ENCODE measurements at regions not wholly inside any gene's neighbourhood (a gene's known extent, or its start where the extent isn't known, plus 50 kb on each side); places are given as distances from the start of the nearest gene placed in this dataset.
A peak's percentile ranks its signal among the peaks of the same experiment; 100 is the strongest.
"Not testable (repeated sequence)": the region's sequence is repeated elsewhere in the genome, so short reads cannot be mapped to it uniquely, and the experiment has no call there.

DNA sequence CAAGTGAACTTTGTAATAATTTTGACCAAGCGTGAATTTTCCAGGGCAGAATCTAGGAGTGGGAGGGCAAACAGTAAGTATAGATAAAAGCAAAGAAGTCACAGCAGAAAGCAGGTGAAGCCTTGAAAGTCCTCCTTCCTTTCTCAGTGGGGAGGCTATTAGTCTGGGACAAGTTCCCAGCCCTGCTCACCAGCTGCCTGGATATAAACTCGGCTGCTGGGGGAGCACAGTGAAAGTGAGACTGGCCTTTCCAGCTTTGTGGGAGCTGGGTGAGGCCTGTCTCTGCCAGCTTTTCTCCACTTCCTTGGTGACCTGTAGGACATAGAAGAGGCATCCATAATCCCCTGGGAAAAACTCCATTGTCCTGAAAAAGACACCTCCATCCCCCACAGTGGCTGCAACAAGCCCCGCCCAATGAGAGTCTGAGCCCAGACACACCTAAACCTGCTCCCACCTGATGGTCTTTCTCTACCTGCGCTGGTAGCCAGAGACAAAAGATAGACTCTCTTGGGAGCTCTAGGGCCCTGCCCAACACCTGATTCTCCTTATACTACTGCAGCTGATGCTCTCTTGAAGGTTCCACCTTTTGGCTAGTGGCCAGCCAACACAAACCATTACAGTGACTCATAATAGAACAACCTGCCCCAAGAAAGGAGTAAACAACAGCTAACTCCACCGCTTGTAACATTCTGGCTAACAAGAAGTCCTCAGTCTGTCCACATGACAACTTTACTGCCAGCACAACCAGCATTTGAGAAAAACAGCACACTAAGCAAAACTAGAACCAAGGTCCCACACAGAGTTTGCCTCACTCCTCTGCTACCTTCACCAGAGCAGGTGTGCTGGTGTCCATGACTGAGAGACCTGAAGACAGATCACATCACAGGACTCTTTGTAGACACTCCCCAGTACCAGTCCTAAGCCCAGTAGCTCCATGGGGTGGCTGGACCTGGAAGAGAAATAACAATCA, 252.2 kb upstream of the SLITRK6 start:
- no peak for DNase-seq (ENCODE audit: low read depth)

GRCh38 chr13:86038490-86038889, 239.3 kb upstream of the SLITRK6 start:
- no peak for DNase-seq (ENCODE audit: low read depth)

DNA sequence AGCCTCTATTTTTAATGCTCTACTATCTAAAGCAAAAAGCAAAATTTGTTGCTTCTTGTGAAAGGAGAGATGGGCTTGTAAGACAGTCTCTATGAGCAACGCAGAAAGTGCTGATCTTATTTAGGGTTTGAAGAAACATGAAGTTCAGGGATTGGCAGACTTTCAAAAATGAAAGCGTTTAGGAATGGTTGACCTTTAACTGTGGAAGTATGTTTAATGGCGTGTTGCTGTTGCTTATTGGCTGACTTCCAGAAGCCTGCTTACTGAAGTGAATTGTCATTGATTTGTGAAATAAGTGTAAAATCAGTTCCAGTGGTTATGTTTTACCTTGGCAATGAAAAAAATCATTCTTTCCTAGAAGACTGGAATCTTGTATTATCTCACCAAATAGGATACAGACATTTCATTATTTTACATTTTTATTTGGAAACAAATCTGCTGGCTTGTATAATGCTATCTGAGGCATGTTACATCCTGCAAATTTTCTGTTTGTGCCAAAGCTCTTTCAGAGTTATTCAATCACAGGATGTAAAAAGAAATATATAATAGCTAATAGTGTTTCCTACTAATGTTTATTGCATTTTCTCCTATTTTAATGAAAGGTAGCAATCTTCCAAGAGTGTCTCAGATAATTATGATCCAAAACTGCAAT, 221.3 kb upstream of the SLITRK6 start:
- DNase-seq (ENCODE audit: low read depth) = no peak

DNA sequence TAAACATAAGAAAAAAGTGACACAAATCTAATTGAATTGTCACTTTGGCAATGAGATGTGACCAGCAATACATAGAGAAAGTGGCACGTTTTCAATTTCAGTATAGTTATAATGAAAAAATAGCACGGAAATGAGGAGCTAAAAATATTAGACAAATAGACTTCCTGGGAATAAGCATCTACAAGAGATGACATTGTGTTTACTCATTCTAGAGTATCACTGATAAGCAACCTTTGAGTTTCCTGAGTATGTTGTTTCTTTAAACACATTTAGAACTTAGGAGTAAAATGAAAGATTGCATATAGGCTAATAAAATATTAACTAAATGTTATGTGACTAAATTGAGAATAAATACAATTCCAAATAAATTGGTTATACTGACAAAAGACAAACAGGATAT, 207.1 kb upstream of the SLITRK6 start:
- DNase-seq (ENCODE audit: low read depth) = no peak

- no peak for DNase-seq (ENCODE audit: low read depth)
Observed at GRCh38 chr13:86003029-86003428, 203.8 kb upstream of the SLITRK6 start.

DNA sequence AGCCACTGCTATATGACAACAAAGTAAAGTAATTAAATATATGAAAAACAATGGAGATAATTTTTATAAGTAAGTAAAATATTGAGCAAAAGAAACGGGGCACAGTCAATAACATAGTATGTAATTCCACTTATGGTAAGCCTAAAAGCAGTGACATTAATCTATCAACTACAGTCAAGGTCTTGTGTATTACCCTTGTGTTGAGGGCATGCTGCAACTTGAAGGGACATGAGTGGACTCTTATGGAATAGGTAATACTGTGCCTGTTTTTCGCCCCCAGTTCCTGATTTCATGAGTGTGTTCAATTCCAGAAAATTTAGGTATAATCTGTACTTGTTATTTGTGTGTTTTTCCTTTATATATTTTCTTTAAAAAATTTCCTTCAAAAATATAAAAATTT, 201.3 kb upstream of the SLITRK6 start:
- no peak for DNase-seq (ENCODE audit: low read depth)

DNA sequence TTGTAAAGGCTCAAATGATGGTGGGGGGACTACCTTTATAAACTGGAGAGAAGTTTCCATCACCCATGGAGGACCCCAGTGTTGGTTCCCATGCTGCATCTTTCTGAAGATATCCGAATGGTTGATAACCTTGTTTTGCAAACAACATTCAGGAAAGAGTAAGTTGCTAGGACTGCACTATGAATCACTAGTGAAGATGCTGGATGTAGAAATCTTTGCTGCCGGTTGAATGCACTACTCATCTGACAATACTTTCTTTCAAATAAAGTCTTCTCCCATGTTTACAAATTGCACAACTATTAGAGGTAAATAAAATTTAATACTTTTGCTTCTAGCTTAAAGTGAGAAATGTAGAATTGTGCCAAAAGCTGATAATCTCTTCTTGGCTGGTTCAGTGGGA, 198.4 kb upstream of the SLITRK6 start:
- DNase-seq (ENCODE audit: low read depth) = no peak

DNA sequence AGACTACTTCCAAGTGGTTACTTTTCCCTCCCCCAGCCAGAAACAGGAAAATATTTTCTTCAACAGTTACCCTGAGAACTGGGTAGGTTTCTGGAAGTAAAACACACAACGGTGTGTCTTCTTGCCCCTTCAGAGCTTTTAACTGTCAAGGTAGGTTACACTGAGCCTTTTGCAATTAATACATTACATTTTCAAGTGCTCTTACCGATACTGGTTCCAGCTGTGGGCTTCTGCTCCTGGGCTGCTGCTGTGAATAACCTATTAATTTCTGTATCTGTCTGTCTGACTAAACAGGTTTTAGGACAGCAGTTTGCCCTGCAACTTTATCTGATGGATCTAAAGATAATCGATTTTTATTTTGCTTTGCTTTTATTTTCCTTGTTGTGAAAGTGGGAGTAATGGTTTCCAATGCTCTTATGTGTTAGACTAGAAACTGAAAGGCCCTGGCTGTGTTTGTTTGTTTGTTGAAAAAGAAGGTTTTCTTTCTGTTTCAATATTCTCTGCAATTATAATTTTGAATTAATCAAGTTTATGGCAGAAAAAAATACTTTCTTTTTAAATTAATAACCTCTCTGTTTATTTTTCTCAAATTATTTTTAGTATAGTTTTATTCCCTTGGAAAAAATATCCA, 196.7 kb upstream of the SLITRK6 start:
- DNase-seq (ENCODE audit: low read depth) = no peak

- DNase-seq (ENCODE audit: low read depth) = no peak
Observed at GRCh38 chr13:85993567-85993966, 194.3 kb upstream of the SLITRK6 start.

GRCh38 chr13:85990397-85990796, 191.2 kb upstream of the SLITRK6 start:
- no peak for DNase-seq (ENCODE audit: low read depth)

DNA sequence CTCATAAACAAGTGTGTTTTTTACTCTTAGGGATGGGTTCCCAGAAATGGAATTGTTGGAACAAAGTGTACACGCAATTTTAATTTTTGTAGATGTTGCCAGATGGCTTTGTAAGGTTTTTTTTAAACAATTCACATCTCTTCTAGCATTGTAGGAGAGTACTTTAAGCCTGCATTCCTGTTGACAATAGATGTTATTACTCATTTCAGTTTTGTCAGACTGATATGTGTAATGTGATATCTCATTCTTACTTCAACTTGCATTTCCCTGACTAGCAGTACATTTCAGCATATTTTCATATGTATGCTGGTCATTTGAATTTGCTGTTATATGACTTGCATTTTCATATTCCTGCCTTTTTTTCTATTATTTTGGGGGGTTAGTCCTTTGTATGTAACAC, 186.6 kb upstream of the SLITRK6 start:
- no peak for DNase-seq (ENCODE audit: low read depth)

- DNase-seq (ENCODE audit: low read depth) = no peak
Observed at GRCh38 chr13:85982102-85982501, 182.9 kb upstream of the SLITRK6 start.

GRCh38 chr13:85980447-85980846, 181.2 kb upstream of the SLITRK6 start:
- not testable (repeated sequence) for DNase-seq (ENCODE audit: low read depth)

DNA sequence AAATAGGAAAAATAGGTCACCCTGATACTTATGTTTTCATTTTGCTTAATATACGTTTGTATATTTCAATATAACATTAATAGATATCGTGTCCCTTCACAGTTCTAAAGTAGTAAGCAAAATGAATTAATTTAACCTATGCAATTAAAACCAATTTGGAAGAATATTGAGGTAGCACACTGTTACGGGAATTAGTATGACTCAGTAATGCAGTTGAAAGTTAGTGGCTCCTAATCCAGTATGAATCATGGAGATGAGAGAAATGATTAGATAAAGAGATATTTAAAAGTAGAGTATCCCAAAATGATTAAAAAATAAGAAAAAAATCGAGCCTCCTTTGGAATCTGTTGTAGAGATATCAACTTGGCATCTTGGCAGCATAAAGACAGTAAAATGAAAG, 177.0 kb upstream of the SLITRK6 start:
- no peak for DNase-seq (ENCODE audit: low read depth)

- peak; percentile 12 for DNase-seq (ENCODE audit: low read depth)
Observed at GRCh38 chr13:85974608-85975366, 175.6 kb upstream of the SLITRK6 start.

- no peak for DNase-seq (ENCODE audit: low read depth)
Observed at GRCh38 chr13:85970727-85971126, 171.5 kb upstream of the SLITRK6 start.

DNA sequence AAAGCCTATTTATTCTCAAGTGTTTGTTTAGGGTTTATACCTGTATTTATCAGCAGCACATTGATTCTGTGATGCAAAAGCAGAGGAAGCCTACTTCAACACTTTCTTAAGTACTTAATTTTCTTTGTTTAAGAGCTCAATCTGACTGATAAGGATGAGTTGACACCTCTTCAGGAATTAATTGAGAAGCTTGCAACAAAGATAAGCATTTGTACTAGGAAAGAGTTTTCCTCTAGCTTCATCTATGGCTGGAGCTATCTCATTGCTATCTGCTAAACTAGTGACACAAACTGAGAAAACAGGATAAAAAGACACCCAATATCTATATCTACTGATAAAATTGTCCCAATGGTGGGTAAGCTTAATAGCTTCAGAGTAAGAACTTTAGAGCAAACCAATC, 170.1 kb upstream of the SLITRK6 start:
- no peak for DNase-seq (ENCODE audit: low read depth)

GRCh38 chr13:85935868-85936467, 136.7 kb upstream of the SLITRK6 start:
- DNase-seq (ENCODE audit: low read depth) = no peak

DNA sequence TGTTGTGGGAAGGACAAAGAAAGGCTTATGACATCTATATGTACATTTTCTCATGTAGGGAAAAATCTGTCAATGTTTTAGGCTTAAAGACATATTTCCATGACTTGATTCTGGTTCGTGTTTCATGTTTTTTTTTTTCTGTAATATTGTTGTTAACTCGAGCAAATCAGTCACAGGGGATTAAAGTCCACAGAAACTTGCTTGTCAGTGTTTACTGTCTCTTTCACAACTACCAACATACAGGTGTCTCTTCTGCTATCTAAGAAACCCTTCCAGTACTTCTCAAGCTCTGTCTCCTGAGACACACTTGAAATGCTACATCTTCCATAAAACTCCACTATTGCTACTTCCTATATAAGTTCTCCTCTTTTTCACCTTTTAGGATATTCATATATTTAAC, 130.9 kb upstream of the SLITRK6 start:
- no peak for DNase-seq (ENCODE audit: low read depth)

DNA sequence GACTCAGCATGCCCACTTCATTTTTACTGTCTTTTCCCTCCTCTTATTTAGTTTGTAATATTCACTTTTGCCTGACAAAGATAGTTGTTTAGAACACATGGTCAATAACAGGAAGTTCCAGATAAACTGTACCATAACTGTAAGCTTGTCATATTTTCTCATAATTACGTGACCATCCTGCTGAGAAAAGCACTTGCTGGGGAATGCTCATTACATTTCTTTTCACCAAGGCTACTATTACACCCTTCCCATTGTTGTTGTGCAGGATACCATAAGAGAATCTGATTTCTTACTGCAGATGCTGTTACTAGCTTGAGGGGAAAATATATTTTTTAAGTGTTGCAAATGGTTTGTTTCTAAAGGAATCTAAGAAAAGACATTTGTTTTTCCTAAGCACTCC, 111.7 kb upstream of the SLITRK6 start:
- DNase-seq (ENCODE audit: low read depth) = no peak

- DNase-seq (ENCODE audit: low read depth) = no peak
Observed at GRCh38 chr13:85900521-85900920, 101.3 kb upstream of the SLITRK6 start.

Data from myocyte (in vitro differentiated cells).